ENCODE measurements at regions not wholly inside any gene's neighbourhood (a gene's known extent, or its start where the extent isn't known, plus 50 kb on each side); places are given as distances from the start of the nearest gene placed in this dataset.

- TF ChIP-seq CTCF (conservative IDR thresholded peaks at IDR 0.05; ENCODE audit: low read length) (no peak), EZH2phosphoT487 (IDR thresholded peaks at IDR 0.05; ENCODE audit: borderline replicate concordance, low read depth, low read length) (no peak)
Measured at GRCh38 chr2:107285621-107286299, 399.8 kb upstream of the ST6GAL2 start.
